Peyer's patch (tissue), 4 donors: ENCODE measurements at regions not wholly inside any gene's neighbourhood (a gene's known extent, or its start where the extent isn't known, plus 50 kb on each side); places are given as distances from the start of the nearest gene placed in this dataset.

Experiments used
- CTCF ChIP-seq, 6 experiments: fragments of 450-650 bp in 4 of 6; fragments of 200-600 bp in 2 of 6; sonication (generic) in 1 of 6; IDR thresholded peaks; one replicate each; pipeline ENCODE4 v1.5.1; 2017 to 2019; ENCODE audit warnings: antibody characterized with exemption in 6 of 6, mild to moderate bottlenecking in 3 of 6, moderate library complexity in 1 of 6
- POLR2A ChIP-seq, 2 donors: fragments of 450-650 bp; IDR thresholded peaks; one replicate each; pipeline ENCODE4 v1.5.1; 2017; ENCODE audit warnings: antibody characterized with exemption in 2 of 2, mild to moderate bottlenecking in 2 of 2, moderate library complexity in 2 of 2

GRCh38 chr16:81165411-81166097 lies 69.4 kb upstream of the GCSH start:
- TF ChIP-seq POLR2A (IDR thresholded peaks at IDR 0.05) (no peak), CTCF (IDR thresholded peaks at IDR 0.05) (no peak)
